GM18951 (cell line): ENCODE measurements at regions not wholly inside any gene's neighbourhood (a gene's known extent, or its start where the extent isn't known, plus 50 kb on each side); places are given as distances from the start of the nearest gene placed in this dataset.
"Not testable (repeated sequence)": the region's sequence is repeated elsewhere in the genome, so short reads cannot be mapped to it uniquely, and the experiment has no call there.

Experiments used
- POLR2A ChIP-seq: IDR thresholded peaks from 4 replicates; pipeline ENCODE4 v1.6.1; 2011; ENCODE audit warnings: mild to moderate bottlenecking; ENCODE audit not compliant: insufficient read length, insufficient read depth; ENCODE audit errors: extremely low read depth
- in situ Hi-C: fragments of 300-500 bp; cut with MboI; formaldehyde crosslinking; loops from one replicate; pipeline ENCODE4 v1.12.0; 2022; ENCODE audit warnings: low sequenced_read_pairs, mixed read lengths, inconsistent platforms; ENCODE audit not compliant: unreplicated experiment

DNA sequence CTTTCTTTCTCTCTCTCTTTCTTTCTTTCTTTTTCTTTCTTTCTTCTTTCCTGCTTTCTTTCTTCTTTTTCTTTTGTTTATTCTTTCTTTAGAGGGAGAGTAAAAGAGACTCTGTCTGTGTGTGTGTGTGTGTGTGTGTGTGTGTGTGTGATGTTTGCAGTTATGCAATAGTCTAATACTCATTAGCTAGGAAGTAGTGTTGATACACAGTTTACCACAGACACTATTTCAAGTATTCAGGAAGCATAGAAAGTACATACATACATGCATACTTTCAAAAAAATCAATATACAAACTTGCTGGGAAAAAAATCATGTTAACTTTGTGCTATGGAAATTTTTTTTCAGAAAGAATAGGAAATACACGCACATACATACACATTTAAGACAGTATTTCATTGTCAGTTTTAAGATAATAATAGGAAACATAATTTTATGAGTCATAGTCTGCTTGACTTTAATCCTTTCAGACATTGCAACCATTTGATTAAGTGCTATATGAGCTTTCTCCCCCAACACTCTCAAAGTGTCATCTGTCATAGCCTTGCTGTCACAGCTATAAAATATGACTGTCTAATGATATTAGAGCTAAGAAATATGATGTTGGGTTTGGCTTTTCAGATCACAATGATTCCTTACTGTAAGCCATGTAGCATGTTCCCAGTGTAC, 74.9 kb upstream of the EPHA3 start:
- in situ Hi-C loops = no loop called here

DNA sequence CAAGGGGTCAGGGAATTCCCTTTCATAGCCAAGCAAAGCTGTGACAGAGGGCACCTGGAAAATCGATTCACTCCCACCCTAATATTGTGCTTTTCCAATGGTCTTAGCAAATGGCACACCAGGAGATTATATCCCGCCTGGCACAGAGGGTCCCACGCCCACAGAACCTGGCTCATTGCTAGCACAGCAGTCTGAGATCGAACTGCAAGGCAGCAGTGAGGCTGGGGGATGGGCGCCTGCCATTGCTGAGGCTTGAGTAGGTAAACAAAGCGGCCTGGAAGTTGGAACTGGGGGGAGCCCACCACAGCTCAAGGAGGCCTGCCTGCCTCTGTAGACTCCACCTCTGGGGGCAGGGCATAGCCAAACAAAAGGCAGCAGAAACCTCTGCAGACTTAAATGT, 72.7 kb upstream of the EPHA3 start:
- in situ Hi-C loops = not testable (repeated sequence)

More for the DNA sequence above, 74.9 kb upstream of the EPHA3 start:
- no peak for TF ChIP-seq POLR2A

DNA sequence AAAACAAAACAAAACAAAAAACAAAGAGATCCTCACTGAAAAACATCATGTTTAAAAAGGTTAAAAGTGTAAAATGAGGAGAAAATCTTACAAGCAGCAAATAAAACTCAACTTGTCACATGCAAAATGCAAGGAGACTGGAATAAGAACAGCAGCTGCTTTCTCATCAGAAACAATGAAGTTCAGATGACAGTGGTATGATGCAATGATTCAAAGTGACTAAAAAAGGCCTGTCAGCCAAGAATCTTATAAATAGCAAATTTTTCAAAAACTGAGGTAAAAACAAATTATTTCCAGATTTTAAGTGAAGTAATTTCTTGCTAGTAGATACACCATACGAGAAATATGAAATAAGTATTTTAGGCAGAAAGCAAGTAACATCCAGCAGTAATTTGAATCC, 68.6 kb upstream of the EPHA3 start:
- in situ Hi-C loops = no loop called here
- no peak for TF ChIP-seq POLR2A

DNA sequence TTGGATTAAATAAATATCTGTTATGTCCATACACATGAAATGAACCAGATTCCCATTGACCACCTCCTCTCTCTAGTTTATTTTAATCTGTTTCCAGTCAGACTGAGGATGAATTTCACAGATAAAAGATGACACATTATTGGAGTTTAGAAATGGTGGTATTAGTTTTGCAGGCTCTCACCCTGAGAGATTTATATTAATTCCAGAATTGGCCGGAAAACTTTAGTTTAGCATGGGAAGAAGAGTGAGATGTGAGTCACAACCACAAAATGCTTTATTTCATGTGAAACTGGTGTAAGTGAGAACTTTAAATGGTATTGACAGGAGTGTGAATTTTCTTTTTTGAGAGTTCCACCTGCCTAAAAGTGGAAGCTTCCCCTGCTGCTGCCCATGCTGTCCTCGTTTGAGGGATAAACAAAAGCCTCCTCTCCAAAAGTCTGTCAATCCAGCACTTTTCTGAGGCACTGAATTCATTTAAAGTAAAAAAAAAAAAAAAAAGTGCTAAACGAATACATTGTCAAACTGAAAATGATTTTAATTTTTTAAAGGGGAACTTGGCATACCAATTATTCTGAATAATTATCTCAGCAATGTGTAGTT, 65.1 kb upstream of the EPHA3 start:
- no peak for TF ChIP-seq POLR2A
- in situ Hi-C loops = no loop called here

DNA sequence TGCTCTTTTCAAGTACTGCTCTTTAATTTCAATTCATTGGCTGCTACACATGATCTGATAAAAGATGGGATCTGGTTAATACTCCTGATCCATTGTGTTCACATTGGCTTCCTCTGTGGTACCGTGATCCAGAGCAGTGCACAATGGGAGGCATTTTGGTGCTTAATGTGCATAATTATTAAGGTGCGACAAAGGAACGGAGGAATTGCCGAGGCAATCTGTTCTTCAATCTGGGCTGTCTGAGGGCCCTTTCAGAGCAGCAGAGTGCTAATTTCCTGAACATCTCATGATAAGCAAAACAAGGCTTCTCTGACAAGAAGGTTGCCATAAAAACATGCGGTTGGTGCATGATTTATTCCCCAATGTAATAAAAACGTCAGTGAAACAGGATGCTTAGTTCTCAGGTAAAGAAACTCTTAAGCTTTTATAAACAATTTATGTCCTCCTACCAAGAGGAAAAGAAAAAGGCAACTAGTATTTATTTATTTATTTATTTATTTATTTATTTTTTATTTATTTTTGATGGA, 64.0 kb upstream of the EPHA3 start:
- in situ Hi-C loops = no loop called here
- TF ChIP-seq POLR2A = no peak

DNA sequence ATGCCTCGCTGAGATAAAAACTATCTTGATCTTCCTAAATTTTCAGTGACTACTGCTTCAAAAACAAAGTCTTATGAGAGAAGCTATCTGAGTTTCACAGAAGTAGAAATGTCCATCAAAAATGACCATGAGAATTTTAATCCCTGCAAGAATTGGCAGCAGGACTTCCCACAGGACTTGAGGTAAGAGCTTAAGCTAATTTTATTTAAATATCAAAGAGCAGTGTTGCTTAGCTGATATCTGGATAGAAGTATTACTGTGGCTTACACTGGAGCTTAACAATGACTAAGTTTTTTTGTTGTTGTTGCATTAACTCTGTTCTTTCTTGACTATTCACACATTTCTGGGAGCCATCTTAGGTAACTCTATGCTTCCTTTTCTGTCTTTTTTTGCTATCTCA, 60.8 kb upstream of the EPHA3 start:
- in situ Hi-C loops = no loop called here

DNA sequence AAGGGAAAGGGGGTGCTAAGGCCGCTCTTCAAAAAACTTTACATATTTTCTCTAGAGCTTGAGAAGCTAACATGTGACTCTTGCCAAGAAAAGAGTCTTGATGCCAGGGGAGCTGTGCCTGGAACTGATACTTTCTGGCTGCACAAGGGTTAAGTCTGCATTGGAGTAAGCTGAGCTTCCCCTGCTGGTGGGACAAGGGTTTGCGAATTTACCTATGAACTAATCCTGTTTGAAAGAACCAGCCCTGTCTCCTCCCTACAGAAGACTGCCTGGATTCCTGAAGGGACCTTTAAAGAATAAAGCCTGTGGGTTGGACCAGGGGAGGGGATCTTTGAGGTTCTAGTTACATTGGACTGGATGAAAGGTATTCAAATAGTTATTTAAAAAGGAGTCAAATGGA, 58.3 kb upstream of the EPHA3 start:
- no peak for TF ChIP-seq POLR2A

More for the DNA sequence above, 60.8 kb upstream of the EPHA3 start:
- no peak for TF ChIP-seq POLR2A

DNA sequence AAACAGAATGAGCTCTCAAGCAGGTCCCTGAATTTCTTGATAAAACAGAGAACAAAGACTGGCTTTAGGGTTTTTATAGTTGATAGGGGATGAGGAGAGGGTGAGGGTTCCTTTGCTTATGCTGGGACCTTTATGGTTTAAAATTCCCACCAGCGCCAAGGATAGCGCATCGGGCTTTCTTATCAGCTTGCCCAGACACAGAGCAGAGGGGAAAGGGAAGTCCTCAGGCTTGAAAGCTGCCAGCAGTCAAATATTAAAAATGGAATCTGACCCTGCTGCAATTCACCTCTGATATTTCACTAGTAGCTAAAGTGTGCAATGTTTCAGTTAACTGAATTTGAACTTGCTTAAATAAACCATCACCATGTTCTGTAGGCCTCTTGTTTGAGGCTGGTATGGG, 55.0 kb upstream of the EPHA3 start:
- in situ Hi-C loops = no loop called here

More for the DNA sequence above, 58.3 kb upstream of the EPHA3 start:
- in situ Hi-C loops = no loop called here

DNA sequence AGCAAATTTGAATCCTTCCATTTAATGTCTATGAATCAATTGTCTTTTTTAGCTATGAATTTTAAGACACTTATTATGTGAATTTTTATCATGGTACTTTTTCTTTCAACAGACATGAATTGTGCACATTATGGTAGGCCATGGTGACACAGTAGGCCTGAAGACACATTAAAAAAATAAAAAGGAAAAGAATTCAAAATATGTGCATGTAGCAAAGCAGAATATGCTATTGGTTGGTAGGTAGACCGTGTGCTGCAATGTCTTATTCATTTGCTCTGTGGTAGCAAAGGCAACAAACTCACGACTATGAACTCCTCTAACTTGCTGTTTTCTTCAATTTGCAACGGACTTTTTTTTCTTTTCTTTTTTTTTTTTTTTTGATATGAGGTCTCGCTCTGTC, 50.0 kb upstream of the EPHA3 start:
- TF ChIP-seq POLR2A = no peak
- in situ Hi-C loops = no loop called here

More for the DNA sequence above, 55.0 kb upstream of the EPHA3 start:
- no peak for TF ChIP-seq POLR2A
